Neural progenitor cell (in vitro differentiated cells): ENCODE measurements at regions not wholly inside any gene's neighbourhood (a gene's known extent, or its start where the extent isn't known, plus 50 kb on each side); places are given as distances from the start of the nearest gene placed in this dataset.

Experiments
- DNase-seq: peaks from one replicate; pipeline ENCODE4 v3.0.0-alpha.2; 2016; ENCODE audit warnings: low spot score
- H2AFZ ChIP-seq: fragments of 200-600 bp; sonication (generic); replicated peaks from 2 replicates; pipeline ENCODE4 v1.6.1; 2016; ENCODE audit warnings: antibody characterized with exemption
- H3F3A ChIP-seq: fragments of 200-600 bp; sonication (generic); 2 replicates; pipeline ENCODE4 v1.6.1; 2016; ENCODE audit warnings: antibody characterized with exemption, low read depth
- H3K27ac ChIP-seq: fragments of 200-600 bp; sonication (generic); 2 replicates; pipeline ENCODE4 v1.5.1; 2016; ENCODE audit warnings: mild to moderate bottlenecking
- H3K27me3 ChIP-seq: fragments of 200-600 bp; sonication (generic); 2 replicates; pipeline ENCODE4 v1.6.1; 2016; ENCODE audit warnings: mild to moderate bottlenecking, moderate library complexity
- H3K36me3 ChIP-seq: fragments of 200-600 bp; sonication (generic); 2 replicates; pipeline ENCODE4 v1.5.1; 2016
- H3K4me1 ChIP-seq: fragments of 200-600 bp; sonication (generic); 2 replicates; pipeline ENCODE4 v1.6.1; 2016; ENCODE audit warnings: mixed run types
- H3K4me2 ChIP-seq: fragments of 200-600 bp; sonication (generic); 2 replicates; pipeline ENCODE4 v1.6.1; 2016
- H3K4me3 ChIP-seq: fragments of 200-600 bp; sonication (generic); 2 replicates; pipeline ENCODE4 v1.5.1; 2016
- H3K79me2 ChIP-seq: fragments of 200-600 bp; sonication (generic); 2 replicates; pipeline ENCODE4 v1.6.1; 2016; ENCODE audit warnings: low read depth
- H3K9ac ChIP-seq: fragments of 200-600 bp; sonication (generic); 2 replicates; pipeline ENCODE4 v1.6.1; 2016
- H3K9me3 ChIP-seq: fragments of 200-600 bp; sonication (generic); 2 replicates; pipeline ENCODE4 v1.5.1; 2016; ENCODE audit warnings: low read depth
- H4K20me1 ChIP-seq: fragments of 200-600 bp; sonication (generic); 2 replicates; pipeline ENCODE4 v1.6.1; 2016; ENCODE audit warnings: low read depth
- H3K27ac Mint-ChIP-seq: 3 replicates; pipeline ENCODE4 v1.8.0; 2021; ENCODE audit warnings: mixed read lengths
- H3K27me3 Mint-ChIP-seq: 2 replicates; pipeline ENCODE4 v1.8.0; 2022; ENCODE audit warnings: low read depth, mild to moderate bottlenecking, inconsistent platforms, moderate library complexity, mixed read lengths; ENCODE audit not compliant: insufficient read depth
- H3K36me3 Mint-ChIP-seq: 3 replicates; pipeline ENCODE4 v1.8.0; 2021; ENCODE audit warnings: mixed read lengths
- H3K4me1 Mint-ChIP-seq: 3 replicates; pipeline ENCODE4 v1.8.0; 2021; ENCODE audit warnings: mixed read lengths
- H3K4me3 Mint-ChIP-seq: 3 replicates; pipeline ENCODE4 v1.8.0; 2021; ENCODE audit warnings: mild to moderate bottlenecking, moderate library complexity, mixed read lengths
- H3K9me3 Mint-ChIP-seq: 3 replicates; pipeline ENCODE4 v1.8.0; 2020; ENCODE audit warnings: mixed read lengths
- EZH2 ChIP-seq: fragments of 200-600 bp; sonication (generic); IDR thresholded peaks from 2 replicates; pipeline ENCODE4 v1.6.1; 2017; ENCODE audit warnings: antibody characterized with exemption, mild to moderate bottlenecking, moderate library complexity
- EZH2phosphoT487 ChIP-seq: fragments of 200-600 bp; sonication (generic); IDR thresholded peaks from 2 replicates; pipeline ENCODE4 v1.6.1; 2017; ENCODE audit warnings: antibody characterized with exemption
- TF ChIP-seq, protein P1 (sequence below): fragments of 200-600 bp; sonication (generic); IDR thresholded peaks from 2 replicates; pipeline ENCODE4 v1.5.1; 2017; ENCODE audit warnings: antibody characterized with exemption, mild to moderate bottlenecking

DNA sequence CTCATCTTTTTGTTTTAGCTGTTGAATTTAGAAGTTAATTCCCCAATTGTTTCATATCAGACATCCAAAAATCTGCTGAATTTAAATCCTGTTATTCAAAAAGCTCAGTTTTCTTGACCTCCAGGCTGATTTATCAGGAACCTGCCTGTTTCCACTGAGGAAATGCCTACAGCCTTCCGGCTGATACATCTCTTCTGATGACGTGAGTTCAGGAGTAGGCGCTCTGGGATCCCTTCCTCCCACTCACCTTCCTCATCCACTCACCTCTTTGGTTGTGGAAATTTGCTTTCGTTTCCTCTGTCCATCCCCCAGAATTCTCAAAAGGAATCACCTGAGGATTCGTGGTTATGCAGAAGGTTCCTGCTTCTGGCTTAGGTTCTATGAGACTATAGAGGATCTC is 55.4 kb upstream of the ALDH1A3 start:
- H3K4me2 ChIP-seq: no peak overlapping the region
- H3K27ac Mint-ChIP-seq: no peak overlapping the region
- no peaks in the 10 kb centered on the region for H3K36me3 Mint-ChIP-seq
- H3K4me3 ChIP-seq: no peak overlapping the region
- H4K20me1 ChIP-seq: no peaks in the 10 kb centered on the region
- H3K79me2 ChIP-seq: no peaks in the 10 kb centered on the region
- no peaks in the 10 kb centered on the region for H3K27me3 ChIP-seq
- peaks cover 4% of the 10 kb centered on the region for H3K9me3 Mint-ChIP-seq
- no peak overlapping the region for H3K27ac ChIP-seq
- H3K4me3 Mint-ChIP-seq: no peak overlapping the region
- no peaks in the 10 kb centered on the region for H3K4me1 ChIP-seq
- no peaks in the 10 kb centered on the region for H3K4me1 Mint-ChIP-seq
- H3K9ac ChIP-seq: no peak overlapping the region
- H2AFZ ChIP-seq: no peak overlapping the region
- TF ChIP-seq, protein P1, sequence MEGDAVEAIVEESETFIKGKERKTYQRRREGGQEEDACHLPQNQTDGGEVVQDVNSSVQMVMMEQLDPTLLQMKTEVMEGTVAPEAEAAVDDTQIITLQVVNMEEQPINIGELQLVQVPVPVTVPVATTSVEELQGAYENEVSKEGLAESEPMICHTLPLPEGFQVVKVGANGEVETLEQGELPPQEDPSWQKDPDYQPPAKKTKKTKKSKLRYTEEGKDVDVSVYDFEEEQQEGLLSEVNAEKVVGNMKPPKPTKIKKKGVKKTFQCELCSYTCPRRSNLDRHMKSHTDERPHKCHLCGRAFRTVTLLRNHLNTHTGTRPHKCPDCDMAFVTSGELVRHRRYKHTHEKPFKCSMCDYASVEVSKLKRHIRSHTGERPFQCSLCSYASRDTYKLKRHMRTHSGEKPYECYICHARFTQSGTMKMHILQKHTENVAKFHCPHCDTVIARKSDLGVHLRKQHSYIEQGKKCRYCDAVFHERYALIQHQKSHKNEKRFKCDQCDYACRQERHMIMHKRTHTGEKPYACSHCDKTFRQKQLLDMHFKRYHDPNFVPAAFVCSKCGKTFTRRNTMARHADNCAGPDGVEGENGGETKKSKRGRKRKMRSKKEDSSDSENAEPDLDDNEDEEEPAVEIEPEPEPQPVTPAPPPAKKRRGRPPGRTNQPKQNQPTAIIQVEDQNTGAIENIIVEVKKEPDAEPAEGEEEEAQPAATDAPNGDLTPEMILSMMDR: no peak
- TF ChIP-seq EZH2 (no peak), EZH2phosphoT487 (no peak)
- H3K27me3 Mint-ChIP-seq: peaks cover 3% of the 10 kb centered on the region
- DNase-seq: no peak
- H3K9me3 ChIP-seq: no peaks in the 10 kb centered on the region
- no peaks in the 10 kb centered on the region for H3F3A ChIP-seq
- H3K36me3 ChIP-seq: no peaks in the 10 kb centered on the region

DNA sequence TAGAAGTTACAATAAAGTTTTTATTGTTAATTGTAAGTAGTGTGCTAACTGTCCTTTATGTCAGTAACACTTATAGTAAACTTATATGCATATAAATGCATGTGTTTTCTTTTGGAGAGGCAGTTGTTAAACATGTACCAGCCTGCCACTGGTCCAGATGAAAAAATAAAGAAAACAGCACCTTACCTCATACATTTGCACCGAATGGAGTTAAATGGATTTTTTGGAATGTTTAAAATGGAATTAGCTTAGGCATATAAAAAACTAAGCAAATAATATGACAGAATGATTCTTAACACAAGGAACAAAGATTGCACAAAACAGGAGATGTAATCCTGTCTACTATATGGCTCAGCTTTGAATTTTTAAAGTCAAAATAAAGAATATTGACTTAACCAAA is 50.2 kb upstream of the ALDH1A3 start:
- Histone ChIP-seq H3K9ac (no peak overlapping the region), H2AFZ (no peak overlapping the region), H3K27ac (no peak overlapping the region), H3K4me1 (no peaks in the 10 kb centered on the region), H3K27me3 (no peaks in the 10 kb centered on the region), H3K9me3 (no peaks in the 10 kb centered on the region), H3K4me3 (no peak overlapping the region), H3K79me2 (no peaks in the 10 kb centered on the region), H3F3A (no peaks in the 10 kb centered on the region), H4K20me1 (no peaks in the 10 kb centered on the region), H3K4me2 (no peak overlapping the region), H3K36me3 (no peaks in the 10 kb centered on the region)
- H3K27ac Mint-ChIP-seq: no peak overlapping the region
- H3K36me3 Mint-ChIP-seq: no peaks in the 10 kb centered on the region
- peaks cover 4% of the 10 kb centered on the region for H3K4me1 Mint-ChIP-seq
- DNase-seq: no peak
- peaks cover 3% of the 10 kb centered on the region for H3K27me3 Mint-ChIP-seq
- TF ChIP-seq, protein P1: no peak
- no peak for TF ChIP-seq EZH2phosphoT487
- TF ChIP-seq EZH2: no peak
- H3K9me3 Mint-ChIP-seq: peaks cover 4% of the 10 kb centered on the region
- H3K4me3 Mint-ChIP-seq: no peak overlapping the region
